Fibroblast of lung (primary cell): ENCODE measurements at regions not wholly inside any gene's neighbourhood (a gene's known extent, or its start where the extent isn't known, plus 50 kb on each side); places are given as distances from the start of the nearest gene placed in this dataset.

Source experiments
- DNase-seq, 2 donors: peaks; one replicate each; pipeline versions ENCODE4 v3.0.0 to v3.0.0-alpha.2; 2010; ENCODE audit warnings: low read depth in 2 of 2
- H2AFZ ChIP-seq: 2 replicates; pipeline ENCODE4 v1.5.1; 2012; ENCODE audit warnings: low read length, control low read depth, inconsistent platforms
- H3K27ac ChIP-seq: 2 replicates; pipeline ENCODE4 v1.5.1; 2011; ENCODE audit warnings: low read length, control low read depth; ENCODE audit not compliant: insufficient read depth
- H3K27me3 ChIP-seq: 2 replicates; pipeline ENCODE4 v1.5.1; 2011; ENCODE audit warnings: mild to moderate bottlenecking, low read length; ENCODE audit not compliant: control insufficient read depth, insufficient read depth
- H3K36me3 ChIP-seq: 2 replicates; pipeline ENCODE4 v1.5.1; 2011; ENCODE audit warnings: low read length; ENCODE audit not compliant: control insufficient read depth, insufficient read depth
- H3K4me1 ChIP-seq: 2 replicates; pipeline ENCODE4 v1.5.1; 2011; ENCODE audit warnings: low read length; ENCODE audit not compliant: control insufficient read depth, insufficient read depth; ENCODE audit errors: extremely low read depth
- H3K4me2 ChIP-seq: 2 replicates; pipeline ENCODE4 v1.5.1; 2011; ENCODE audit warnings: low read length, control low read depth; ENCODE audit not compliant: insufficient read depth; ENCODE audit errors: extremely low read depth
- H3K4me3 ChIP-seq, 4 experiments: fragments of 200-600 bp in 1 of 4; sonication (generic) in 1 of 4; replicated peaks in 1 of 4; 2 replicates each; pipeline ENCODE4 v1.5.1; 2011 to 2016; ENCODE audit warnings: low read length in 4 of 4, low read depth in 3 of 4, mild to moderate bottlenecking in 3 of 4, control low read depth in 2 of 4, inconsistent platforms in 1 of 4, mixed read lengths in 1 of 4; ENCODE audit not compliant: insufficient read depth in 1 of 4; ENCODE audit errors: control extremely low read depth in 1 of 4
- H3K79me2 ChIP-seq: 2 replicates; pipeline ENCODE4 v1.5.1; 2012; ENCODE audit warnings: mild to moderate bottlenecking, low read length, inconsistent platforms; ENCODE audit not compliant: control insufficient read depth, insufficient read depth
- H3K9ac ChIP-seq: 2 replicates; pipeline ENCODE4 v1.5.1; 2011; ENCODE audit warnings: mild to moderate bottlenecking, low read length, control low read depth; ENCODE audit not compliant: insufficient read depth
- H3K9me3 ChIP-seq: 2 replicates; pipeline ENCODE4 v1.5.1; 2012; ENCODE audit warnings: low read depth, low read length; ENCODE audit not compliant: control insufficient read depth, insufficient read depth
- H4K20me1 ChIP-seq: 2 replicates; pipeline ENCODE4 v1.5.1; 2011; ENCODE audit warnings: low read length; ENCODE audit not compliant: control insufficient read depth, insufficient read depth; ENCODE audit errors: extremely low read depth
- EZH2 ChIP-seq: IDR thresholded peaks from 2 replicates; pipeline ENCODE4 v1.5.1; 2012; ENCODE audit warnings: low read length, control low read depth, mild to moderate bottlenecking; ENCODE audit errors: missing control alignments
- TF ChIP-seq, protein P1 (sequence below), 2 donors: IDR thresholded peaks in 1 of 2; conservative IDR thresholded peaks in 1 of 2; 1 replicate in 1 of 2; 2 replicates in 1 of 2; pipeline ENCODE4 v1.5.1; 2011 to 2012; ENCODE audit warnings: low read length in 2 of 2, control low read depth in 1 of 2, inconsistent platforms in 1 of 2, low read depth in 1 of 2, mild to moderate bottlenecking in 1 of 2

DNA sequence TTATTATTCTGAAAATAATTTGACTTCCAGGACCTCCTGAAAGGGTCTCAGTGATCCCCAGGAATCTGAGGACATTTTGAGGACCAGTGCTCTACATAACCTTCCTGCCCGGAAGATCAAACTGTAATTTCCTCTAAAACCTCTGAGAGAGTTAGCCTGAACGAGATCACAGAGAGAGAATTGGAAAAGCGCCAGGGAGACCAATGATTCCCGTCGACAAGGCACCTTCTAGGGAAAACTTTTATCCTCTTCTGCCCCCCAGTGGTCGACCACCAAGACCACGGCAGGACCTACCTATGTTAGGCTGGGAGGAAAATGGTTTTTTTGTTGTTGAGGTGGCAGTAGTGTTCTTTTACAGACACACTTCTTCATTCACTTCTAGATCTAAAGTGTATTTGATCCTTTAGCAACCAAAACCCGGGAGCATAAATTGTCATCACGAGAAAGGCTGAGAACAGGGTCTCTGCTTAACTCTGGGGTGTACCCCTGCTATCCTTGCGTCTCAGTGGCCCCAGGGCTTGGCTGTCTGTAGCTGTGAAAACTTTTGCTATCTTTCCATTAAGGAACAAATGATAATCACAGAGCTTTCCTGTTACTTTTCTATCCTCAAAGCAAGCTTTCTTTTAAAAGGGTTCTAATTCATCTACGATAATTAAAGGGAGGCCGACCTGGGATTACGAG is 62.9 kb upstream of the NID2 start:
- Histone ChIP-seq H3K9me3 (no peaks in the 10 kb centered on the region), H3K27ac (no peak overlapping the region), H3K4me2 (no peak overlapping the region), H3K4me3 (no peak overlapping the region), H2AFZ (no peak overlapping the region), H3K9ac (no peak overlapping the region), H4K20me1 (no peaks in the 10 kb centered on the region), H3K27me3 (no peaks in the 10 kb centered on the region), H3K36me3 (no peaks in the 10 kb centered on the region), H3K4me1 (peaks cover 9% of the 10 kb centered on the region), H3K79me2 (no peaks in the 10 kb centered on the region)
- peak; percentile 86 to 96 for DNase-seq
- TF ChIP-seq EZH2 = no peak
- TF ChIP-seq, protein P1, sequence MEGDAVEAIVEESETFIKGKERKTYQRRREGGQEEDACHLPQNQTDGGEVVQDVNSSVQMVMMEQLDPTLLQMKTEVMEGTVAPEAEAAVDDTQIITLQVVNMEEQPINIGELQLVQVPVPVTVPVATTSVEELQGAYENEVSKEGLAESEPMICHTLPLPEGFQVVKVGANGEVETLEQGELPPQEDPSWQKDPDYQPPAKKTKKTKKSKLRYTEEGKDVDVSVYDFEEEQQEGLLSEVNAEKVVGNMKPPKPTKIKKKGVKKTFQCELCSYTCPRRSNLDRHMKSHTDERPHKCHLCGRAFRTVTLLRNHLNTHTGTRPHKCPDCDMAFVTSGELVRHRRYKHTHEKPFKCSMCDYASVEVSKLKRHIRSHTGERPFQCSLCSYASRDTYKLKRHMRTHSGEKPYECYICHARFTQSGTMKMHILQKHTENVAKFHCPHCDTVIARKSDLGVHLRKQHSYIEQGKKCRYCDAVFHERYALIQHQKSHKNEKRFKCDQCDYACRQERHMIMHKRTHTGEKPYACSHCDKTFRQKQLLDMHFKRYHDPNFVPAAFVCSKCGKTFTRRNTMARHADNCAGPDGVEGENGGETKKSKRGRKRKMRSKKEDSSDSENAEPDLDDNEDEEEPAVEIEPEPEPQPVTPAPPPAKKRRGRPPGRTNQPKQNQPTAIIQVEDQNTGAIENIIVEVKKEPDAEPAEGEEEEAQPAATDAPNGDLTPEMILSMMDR (conservative IDR thresholded peaks at IDR 0.05 in 1 of 2, IDR thresholded peaks at IDR 0.05 in 1 of 2; ENCODE audit: low read depth in 1 of 2, low read length in 2 of 2) = peak; percentile 69 to 74

DNA sequence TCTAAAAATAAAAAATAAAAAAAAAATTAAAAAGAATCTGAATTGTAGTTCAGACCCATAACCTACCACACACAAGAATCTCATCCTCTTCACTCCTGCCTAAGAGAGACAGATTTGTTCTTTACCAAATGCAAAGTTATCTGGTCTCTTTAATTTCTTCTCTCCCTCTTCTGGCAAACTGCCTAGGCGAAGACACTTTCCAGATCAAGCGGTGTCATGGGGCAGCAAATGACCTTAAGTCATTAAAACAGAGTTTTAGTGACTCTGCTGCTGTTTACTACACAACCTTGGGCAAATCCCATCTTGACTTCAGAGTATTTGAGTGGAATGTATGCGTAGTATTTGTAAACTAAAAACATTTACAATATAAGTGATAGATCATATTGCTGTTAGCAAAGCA is 60.9 kb upstream of the NID2 start:
- H3K27me3 ChIP-seq = no peaks in the 10 kb centered on the region
- no peak overlapping the region for H3K4me2 ChIP-seq
- H3K9ac ChIP-seq = no peak overlapping the region
- H2AFZ ChIP-seq = no peak overlapping the region
- no peaks in the 10 kb centered on the region for H3K79me2 ChIP-seq
- H3K36me3 ChIP-seq = no peaks in the 10 kb centered on the region
- H3K9me3 ChIP-seq = no peaks in the 10 kb centered on the region
- H4K20me1 ChIP-seq = no peaks in the 10 kb centered on the region
- DNase-seq = no peak
- H3K4me3 ChIP-seq = no peak overlapping the region
- no peak for TF ChIP-seq EZH2
- TF ChIP-seq, protein P1 (conservative IDR thresholded peaks at IDR 0.05 in 1 of 2, IDR thresholded peaks at IDR 0.05 in 1 of 2; ENCODE audit: low read depth in 1 of 2, low read length in 2 of 2) = no peak
- peaks cover 17% of the 10 kb centered on the region for H3K4me1 ChIP-seq
- H3K27ac ChIP-seq = no peak overlapping the region

DNA sequence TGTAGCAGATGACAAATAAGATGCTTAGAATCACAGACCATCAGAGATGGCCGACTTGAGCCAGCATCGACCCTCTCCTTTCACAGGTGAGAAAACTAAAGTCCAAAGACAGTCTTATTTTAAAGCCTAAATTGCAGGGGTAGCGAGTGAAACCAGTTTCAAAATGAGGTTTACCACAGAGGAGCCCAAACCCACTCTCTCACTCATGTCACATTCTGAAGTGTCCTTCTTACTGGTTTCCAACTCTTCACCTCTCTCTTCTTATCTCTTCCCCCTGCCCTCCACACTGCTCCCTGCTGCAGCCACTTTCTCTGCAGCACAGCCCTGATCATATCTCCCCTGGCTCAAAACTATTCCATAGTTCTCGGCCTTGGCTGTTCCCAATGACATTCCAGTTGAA is 57.0 kb upstream of the NID2 start:
- no peaks in the 10 kb centered on the region for H3K9me3 ChIP-seq
- H4K20me1 ChIP-seq = no peaks in the 10 kb centered on the region
- peak overlapping the region; percentile 84 for H3K27ac ChIP-seq
- H3K4me3 ChIP-seq = no peak overlapping the region
- no peak for DNase-seq
- H3K27me3 ChIP-seq = no peaks in the 10 kb centered on the region
- TF ChIP-seq, protein P1 (conservative IDR thresholded peaks at IDR 0.05 in 1 of 2, IDR thresholded peaks at IDR 0.05 in 1 of 2; ENCODE audit: low read depth in 1 of 2, low read length in 2 of 2) = no peak
- TF ChIP-seq EZH2 = no peak
- H3K4me1 ChIP-seq = peaks cover 19% of the 10 kb centered on the region
- H3K79me2 ChIP-seq = no peaks in the 10 kb centered on the region
- peak overlapping the region; percentile 4 for H3K4me2 ChIP-seq
- H3K36me3 ChIP-seq = no peaks in the 10 kb centered on the region
- H3K9ac ChIP-seq = peak overlapping the region; percentile 13
- H2AFZ ChIP-seq = no peak overlapping the region
